K562 (cell line): ENCODE measurements at regions not wholly inside any gene's neighbourhood (a gene's known extent, or its start where the extent isn't known, plus 50 kb on each side); places are given as distances from the start of the nearest gene placed in this dataset.

Experiments used
- ATAC-seq: fragments of 200-7000 bp; cut with Tn5 transposase; 3 replicates; pipeline ENCODE4 v1.9.1; 2020; ENCODE audit warnings: moderate library complexity
- BruUV-seq: library from RNA; stranded (reverse); fragments of 400-500 nt; replicated peaks from 2 replicates; lab custom pipeline; 2021; lab: Mats Ljungman, UMichigan
- CTCF ChIA-PET: fragments of 300-600 bp; formaldehyde crosslinking; extraction: SDS; loops from one replicate; lab custom pipeline; 2021; ENCODE audit warnings: low intra/inter-chr PET ratio; lab: Yijun Ruan, JAX
- POLR2A ChIA-PET: fragments of 300-600, 350-650 bp; sonication (Branson Sonifier 250); formaldehyde crosslinking; extraction: SDS; loops from one replicate; lab custom pipeline; 2021; ENCODE audit warnings: antibody characterized with exemption, inconsistent platforms; lab: Yijun Ruan, JAX
- DNase-seq, 4 experiments: peaks; one replicate each; pipeline versions ENCODE4 v3.0.0 to v3.0.0-alpha.2; 2011 to 2018; ENCODE audit warnings: low spot score in 3 of 4, mixed read lengths in 3 of 4; ENCODE audit errors: extremely low read depth in 1 of 4
- FAIRE-seq: peaks from 2 replicates; lab custom pipeline; 2011; peaks lifted over from hg19 to GRCh38; lab: Jason Lieb, UNC
- H2AFZ ChIP-seq: 2 replicates; pipeline ENCODE4 v1.6.0; 2011; ENCODE audit warnings: low read depth, low read length, control low read depth, inconsistent platforms
- H3K27ac ChIP-seq: fragments of 200-600 bp; 3 replicates; pipeline ENCODE4 v1.8.0; 2011; ENCODE audit warnings: low read depth, mild to moderate bottlenecking, control low read depth, inconsistent platforms, low read length, moderate library complexity, mixed read lengths; ENCODE audit errors: extremely low read depth
- H3K27me3 ChIP-seq, 2 experiments: fragments of 300-600 bp in 1 of 2; 2 replicates in 1 of 2; 3 replicates in 1 of 2; pipeline versions ENCODE4 v1.6.0 to v1.8.0; 2011; ENCODE audit warnings: inconsistent platforms in 2 of 2, low read length in 2 of 2, mild to moderate bottlenecking in 1 of 2, mixed read lengths in 1 of 2, moderate library complexity in 1 of 2; ENCODE audit not compliant: control insufficient read depth in 2 of 2, insufficient read depth in 2 of 2
- H3K36me3 ChIP-seq: fragments of 300-600 bp; 3 replicates; pipeline ENCODE4 v1.8.0; 2011; ENCODE audit warnings: mild to moderate bottlenecking, low read length, inconsistent platforms; ENCODE audit not compliant: control insufficient read depth, insufficient read depth
- H3K4me1 ChIP-seq, 2 experiments: fragments of 200-600 bp in 1 of 2; replicated peaks in 1 of 2; 2 replicates in 1 of 2; 3 replicates in 1 of 2; pipeline versions ENCODE4 v1.5.1 to v1.8.0; 2011; ENCODE audit warnings: inconsistent platforms in 2 of 2, low read length in 2 of 2, mild to moderate bottlenecking in 1 of 2, mixed read lengths in 1 of 2, moderate library complexity in 1 of 2; ENCODE audit not compliant: control insufficient read depth in 2 of 2, insufficient read depth in 2 of 2
- H3K4me2 ChIP-seq: 2 replicates; pipeline ENCODE4 v1.6.1; 2011; ENCODE audit warnings: low read length, control low read depth, inconsistent platforms, mixed read lengths; ENCODE audit not compliant: insufficient read depth
- H3K4me3 ChIP-seq: fragments of 200-600 bp; sonication (generic), shearing (Covaris generic); 2 replicates; pipeline ENCODE4 v1.5.1; 2016; ENCODE audit warnings: control low read depth, inconsistent platforms
- H3K79me2 ChIP-seq: fragments of 200-600 bp; 3 replicates; pipeline ENCODE4 v1.8.0; 2011; ENCODE audit warnings: low read length, inconsistent platforms; ENCODE audit not compliant: control insufficient read depth, insufficient read depth
- H3K9ac ChIP-seq, 2 experiments: 2 replicates each; pipeline versions ENCODE4 v1.6.0 to v1.6.1; 2011; ENCODE audit warnings: low read depth in 2 of 2, low read length in 2 of 2, control low read depth in 1 of 2, inconsistent platforms in 1 of 2, mild to moderate bottlenecking in 1 of 2, mixed read lengths in 1 of 2; ENCODE audit not compliant: insufficient read depth in 1 of 2
- H3K9me1 ChIP-seq: one replicate; pipeline ENCODE4 v1.6.0; 2011; ENCODE audit warnings: inconsistent platforms, mild to moderate bottlenecking, low read length, moderate library complexity; ENCODE audit not compliant: control insufficient read depth, insufficient read depth
- H3K9me3 ChIP-seq: replicated peaks from 2 replicates; pipeline ENCODE4 v1.5.1; 2011; ENCODE audit warnings: low read depth, low read length, inconsistent platforms; ENCODE audit not compliant: control insufficient read depth, insufficient read depth
- H4K20me1 ChIP-seq: replicated peaks from 2 replicates; pipeline ENCODE4 v1.6.1; 2011; ENCODE audit warnings: low read length, inconsistent platforms, mixed read lengths; ENCODE audit not compliant: control insufficient read depth, insufficient read depth
- CREM ChIP-seq: IDR thresholded peaks from 2 replicates; pipeline ENCODE4 v1.6.1; 2014; ENCODE audit warnings: antibody characterized with exemption, low read depth
- MTA2 ChIP-seq: fragments of 450-650 bp; IDR thresholded peaks from 2 replicates; pipeline ENCODE4 v1.6.1; 2016; ENCODE audit warnings: low read depth
- NUFIP1 ChIP-seq: fragments of 450-650 bp; IDR thresholded peaks from 2 replicates; pipeline ENCODE4 v1.6.1; 2018; ENCODE audit not compliant: partially characterized antibody
- SLC30A9 ChIP-seq: fragments of 250-450 bp; sonication (Bioruptor Pico); IDR thresholded peaks from 2 replicates; pipeline ENCODE4 v1.8.0; 2022; ENCODE audit warnings: mild to moderate bottlenecking, moderate library complexity
- TGIF2 ChIP-seq: sonication (generic); formaldehyde crosslinking; IDR thresholded peaks from 2 replicates; pipeline ENCODE4 v1.8.1; 2022; ENCODE audit warnings: mild to moderate bottlenecking, missing genetic modification reagents, moderate library complexity
- TSC22D4 ChIP-seq: fragments of 450-650 bp; IDR thresholded peaks from 2 replicates; pipeline ENCODE4 v1.6.1; 2016; ENCODE audit warnings: missing genetic modification characterization, missing biosample characterization, control low read depth
- WGBS: fragments of 100-300 bp; shearing (Covaris generic); methylation state at CpG from one replicate; pipeline ENCODE4 v1.1.6; 2016; ENCODE audit warnings: low coverage, mixed read lengths; ENCODE audit not compliant: insufficient coverage; ENCODE audit errors: missing lambda C conversion rate; 5-methylcytosine and 5-hydroxymethylcytosine counted together
- in situ Hi-C: fragments of 300-500 bp; cut with MboI; formaldehyde crosslinking; loops from 4 replicates; pipeline ENCODE4 v1.15.0; 2018; ENCODE audit warnings: inconsistent platforms, mixed read lengths
- intact Hi-C: fragments of 100-400 bp; cut with micrococcal nuclease; formaldehyde crosslinking; loops from 2 replicates; pipeline ENCODE4 v1.14.2; 2022
- TF ChIP-seq, protein P1 (sequence below): fragments of 250-450 bp; sonication (Bioruptor Pico); IDR thresholded peaks from 2 replicates; pipeline ENCODE4 v1.4.0; 2020; ENCODE audit warnings: mild to moderate bottlenecking
- TF ChIP-seq, protein P2 (sequence below): fragments of 250-450 bp; sonication (Bioruptor Pico); IDR thresholded peaks from 2 replicates; pipeline ENCODE4 v1.5.1; 2021; ENCODE audit warnings: mild to moderate bottlenecking

GRCh38 chr1:72634946-72635345 is 352.6 kb upstream of the NEGR1 start:
- Histone ChIP-seq H3K27ac (no peak overlapping the region), H3K4me3 (no peak overlapping the region), H2AFZ (no peak overlapping the region), H3K79me2 (no peaks in the 10 kb centered on the region), H3K9me3 (no peaks in the 10 kb centered on the region), H3K9me1 (no peaks in the 10 kb centered on the region), H3K9ac (no peak overlapping the region), H4K20me1 (no peaks in the 10 kb centered on the region), H3K4me2 (no peak overlapping the region), H3K27me3 (no peaks in the 10 kb centered on the region), H3K4me1 (no peaks in the 10 kb centered on the region), H3K36me3 (no peaks in the 10 kb centered on the region)
- FAIRE-seq (no peak), ATAC-seq (no peak), DNase-seq (no peak)
- TF ChIP-seq MTA2 (no peak), NUFIP1 (no peak), TSC22D4 (tag) (no peak), TGIF2 (CRISPR knock-in tag) (no peak), SLC30A9 (no peak), CREM (no peak)
- TF ChIP-seq, protein P1, sequence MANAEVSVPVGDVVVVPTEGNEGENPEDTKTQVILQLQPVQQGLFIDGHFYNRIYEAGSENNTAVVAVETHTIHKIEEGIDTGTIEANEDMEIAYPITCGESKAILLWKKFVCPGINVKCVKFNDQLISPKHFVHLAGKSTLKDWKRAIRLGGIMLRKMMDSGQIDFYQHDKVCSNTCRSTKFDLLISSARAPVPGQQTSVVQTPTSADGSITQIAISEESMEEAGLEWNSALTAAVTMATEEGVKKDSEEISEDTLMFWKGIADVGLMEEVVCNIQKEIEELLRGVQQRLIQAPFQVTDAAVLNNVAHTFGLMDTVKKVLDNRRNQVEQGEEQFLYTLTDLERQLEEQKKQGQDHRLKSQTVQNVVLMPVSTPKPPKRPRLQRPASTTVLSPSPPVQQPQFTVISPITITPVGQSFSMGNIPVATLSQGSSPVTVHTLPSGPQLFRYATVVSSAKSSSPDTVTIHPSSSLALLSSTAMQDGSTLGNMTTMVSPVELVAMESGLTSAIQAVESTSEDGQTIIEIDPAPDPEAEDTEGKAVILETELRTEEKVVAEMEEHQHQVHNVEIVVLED (CRISPR knock-in tag) = no peak
- TF ChIP-seq, protein P2, sequence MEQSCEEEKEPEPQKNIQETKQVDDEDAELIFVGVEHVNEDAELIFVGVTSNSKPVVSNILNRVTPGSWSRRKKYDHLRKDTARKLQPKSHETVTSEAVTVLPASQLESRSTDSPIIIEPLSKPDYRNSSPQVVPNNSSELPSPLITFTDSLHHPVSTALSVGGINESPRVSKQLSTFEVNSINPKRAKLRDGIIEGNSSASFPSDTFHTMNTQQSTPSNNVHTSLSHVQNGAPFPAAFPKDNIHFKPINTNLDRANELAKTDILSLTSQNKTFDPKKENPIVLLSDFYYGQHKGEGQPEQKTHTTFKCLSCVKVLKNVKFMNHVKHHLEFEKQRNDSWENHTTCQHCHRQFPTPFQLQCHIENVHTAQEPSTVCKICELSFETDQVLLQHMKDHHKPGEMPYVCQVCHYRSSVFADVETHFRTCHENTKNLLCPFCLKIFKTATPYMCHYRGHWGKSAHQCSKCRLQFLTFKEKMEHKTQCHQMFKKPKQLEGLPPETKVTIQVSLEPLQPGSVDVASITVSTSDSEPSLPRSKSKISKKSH = no peak
- intact Hi-C loops = no loop called here
- BruUV-seq = no TSS peak
- CTCF ChIA-PET = no interaction called here
- in situ Hi-C loops = no loop called here
- POLR2A ChIA-PET = no interaction called here
- 0% methylated on average over 3 of the region's 3 CpGs for WGBS
